OCI-M2 (cell line): ENCODE measurements at regions not wholly inside any gene's neighbourhood (a gene's known extent, or its start where the extent isn't known, plus 50 kb on each side); places are given as distances from the start of the nearest gene placed in this dataset.

Experiments
- DNase-seq: peaks from one replicate; lab custom pipeline; 2025; ENCODE audit not compliant: unreplicated experiment; lab: John Stamatoyannopoulos, UW

- no peak for DNase-seq
Observed at GRCh38 chr2:12273111-12273510, 443.6 kb upstream of the TRIB2 start.

- no peak for DNase-seq
Observed at GRCh38 chr2:12274591-12274990, 442.1 kb upstream of the TRIB2 start.

GRCh38 chr2:12277241-12278034, 439.3 kb upstream of the TRIB2 start:
- peak; percentile 52 for DNase-seq

GRCh38 chr2:12278217-12278750, 438.5 kb upstream of the TRIB2 start:
- no peak for DNase-seq

- no peak for DNase-seq
Observed at GRCh38 chr2:12282780-12283695, 433.7 kb upstream of the TRIB2 start.

- no peak for DNase-seq
Observed at GRCh38 chr2:12284037-12284436, 432.7 kb upstream of the TRIB2 start.

GRCh38 chr2:12284487-12284886, 432.2 kb upstream of the TRIB2 start:
- DNase-seq: no peak

GRCh38 chr2:12286347-12286746, 430.4 kb upstream of the TRIB2 start:
- no peak for DNase-seq

- DNase-seq: no peak
Observed at GRCh38 chr2:12287220-12287751, 429.4 kb upstream of the TRIB2 start.

- DNase-seq: no peak
Observed at GRCh38 chr2:12288048-12288447, 428.7 kb upstream of the TRIB2 start.

- no peak for DNase-seq
Observed at GRCh38 chr2:12289120-12289802, 427.5 kb upstream of the TRIB2 start.

- no peak for DNase-seq
Observed at GRCh38 chr2:12291303-12291702, 425.4 kb upstream of the TRIB2 start.

GRCh38 chr2:12293874-12294273, 422.9 kb upstream of the TRIB2 start:
- no peak for DNase-seq

- no peak for DNase-seq
Observed at GRCh38 chr2:12295856-12296519, 420.7 kb upstream of the TRIB2 start.

- no peak for DNase-seq
Observed at GRCh38 chr2:12296915-12297314, 419.8 kb upstream of the TRIB2 start.

- DNase-seq: no peak
Observed at GRCh38 chr2:12298352-12298751, 418.4 kb upstream of the TRIB2 start.

- DNase-seq: no peak
Observed at GRCh38 chr2:12299431-12299830, 417.3 kb upstream of the TRIB2 start.

- DNase-seq: no peak
Observed at GRCh38 chr2:12300019-12300602, 416.6 kb upstream of the TRIB2 start.

GRCh38 chr2:12300927-12301326, 415.8 kb upstream of the TRIB2 start:
- DNase-seq: no peak

- DNase-seq: no peak
Observed at GRCh38 chr2:12302140-12302539, 414.6 kb upstream of the TRIB2 start.
